Activated T-cell treated with anti-CD3 and anti-CD28 coated beads, Interleukin-2, amount 50 U/mL, for 48 hours (primary cell): ENCODE measurements at regions not wholly inside any gene's neighbourhood (a gene's known extent, or its start where the extent isn't known, plus 50 kb on each side); places are given as distances from the start of the nearest gene placed in this dataset.

Source experiments
- DNase-seq, 2 experiments: peaks; one replicate each; pipeline ENCODE4 v3.0.0-alpha.2; 2020

DNA sequence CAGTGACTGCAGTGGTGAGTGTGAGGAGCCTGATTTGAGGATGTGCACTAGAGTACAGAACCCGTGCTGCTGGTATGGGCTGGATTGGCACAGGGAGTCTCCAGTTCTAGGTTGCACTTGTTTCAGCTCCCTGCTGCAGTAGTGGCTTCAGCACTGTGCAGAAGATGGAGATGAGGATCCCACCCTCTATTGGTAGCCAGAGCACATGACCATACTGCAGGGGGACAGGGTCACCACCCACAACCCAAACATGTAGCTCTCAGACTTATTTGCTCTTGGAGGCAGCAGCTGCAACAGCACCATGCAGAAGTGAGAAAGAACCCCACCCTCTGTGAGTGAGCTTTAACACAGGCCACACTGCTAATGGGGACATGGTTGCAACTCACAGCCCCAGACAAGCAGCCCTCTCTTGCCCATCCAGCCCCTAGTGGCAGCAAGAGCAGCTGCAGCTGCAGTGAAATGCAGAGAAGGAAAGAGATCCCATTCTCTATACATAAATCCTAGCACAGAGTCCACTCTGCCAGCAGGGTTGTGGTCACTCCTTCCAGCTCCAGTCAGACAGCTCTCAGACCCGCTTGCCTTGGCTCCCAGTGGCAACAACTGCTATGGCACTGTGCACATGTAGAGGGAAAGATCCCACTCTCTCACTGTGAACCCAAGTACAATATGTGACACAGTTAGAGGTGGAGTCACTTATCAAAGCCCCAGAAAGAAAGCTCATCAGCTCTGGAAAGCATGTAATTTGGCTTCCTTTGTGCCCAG is 51.4 kb upstream of the SCIN start:
- peak in 1 of 2 experiments; percentile 21 for DNase-seq

DNA sequence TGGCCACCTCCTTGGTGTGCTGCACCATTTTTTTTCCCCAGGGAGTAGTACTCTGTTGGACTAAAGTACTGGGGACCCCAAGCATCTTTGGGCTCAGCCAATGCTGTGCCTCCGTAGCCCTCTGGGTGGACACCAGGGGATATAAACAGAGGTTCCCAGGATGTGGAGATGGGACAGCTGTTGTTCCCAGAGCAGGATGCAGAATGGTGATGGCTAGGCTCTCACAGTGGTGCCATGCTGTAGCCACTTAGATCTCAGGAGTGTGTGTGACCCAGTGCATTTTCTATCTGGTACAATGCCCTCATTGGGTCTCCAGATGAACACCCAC is 50.9 kb upstream of the SCIN start:
- no peak for DNase-seq
